OCI-LY1 (cell line): ENCODE measurements at regions not wholly inside any gene's neighbourhood (a gene's known extent, or its start where the extent isn't known, plus 50 kb on each side); places are given as distances from the start of the nearest gene placed in this dataset.

Experiments
- EZH2 ChIP-seq: fragments of 200-600 bp; sonication (generic), shearing (Covaris generic); IDR thresholded peaks from 2 replicates; pipeline ENCODE4 v1.8.0; 2017; ENCODE audit warnings: borderline replicate concordance, mixed run types, mild to moderate bottlenecking, antibody characterized with exemption, low read length, moderate library complexity, mixed read lengths
- TF ChIP-seq, protein P1 (sequence below): fragments of 200-600 bp; sonication (generic), shearing (Covaris generic); IDR thresholded peaks from 2 replicates; pipeline ENCODE4 v1.5.1; 2017; ENCODE audit warnings: mild to moderate bottlenecking, antibody characterized with exemption, low read length, moderate library complexity, mixed read lengths

DNA sequence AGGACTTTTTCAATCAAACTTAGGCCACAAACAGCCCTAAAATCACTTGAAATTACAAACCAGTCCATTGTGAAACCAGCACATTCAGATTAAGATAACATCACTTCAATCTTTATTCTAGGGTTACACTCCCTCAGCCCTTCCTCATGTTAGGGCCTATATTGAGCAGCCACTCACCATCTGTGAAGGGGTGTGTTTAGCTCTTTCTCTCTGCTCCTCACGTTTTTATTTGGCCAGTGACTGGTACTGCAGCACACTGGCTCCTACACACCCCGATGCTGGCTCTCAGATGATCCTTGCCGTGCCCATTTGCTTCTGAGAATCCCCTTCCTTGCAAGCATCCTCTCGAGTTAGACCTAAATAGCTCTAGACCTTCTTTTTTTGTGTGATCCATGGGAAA lies 604.5 kb downstream of the INHBA start:
- TF ChIP-seq, protein P1, sequence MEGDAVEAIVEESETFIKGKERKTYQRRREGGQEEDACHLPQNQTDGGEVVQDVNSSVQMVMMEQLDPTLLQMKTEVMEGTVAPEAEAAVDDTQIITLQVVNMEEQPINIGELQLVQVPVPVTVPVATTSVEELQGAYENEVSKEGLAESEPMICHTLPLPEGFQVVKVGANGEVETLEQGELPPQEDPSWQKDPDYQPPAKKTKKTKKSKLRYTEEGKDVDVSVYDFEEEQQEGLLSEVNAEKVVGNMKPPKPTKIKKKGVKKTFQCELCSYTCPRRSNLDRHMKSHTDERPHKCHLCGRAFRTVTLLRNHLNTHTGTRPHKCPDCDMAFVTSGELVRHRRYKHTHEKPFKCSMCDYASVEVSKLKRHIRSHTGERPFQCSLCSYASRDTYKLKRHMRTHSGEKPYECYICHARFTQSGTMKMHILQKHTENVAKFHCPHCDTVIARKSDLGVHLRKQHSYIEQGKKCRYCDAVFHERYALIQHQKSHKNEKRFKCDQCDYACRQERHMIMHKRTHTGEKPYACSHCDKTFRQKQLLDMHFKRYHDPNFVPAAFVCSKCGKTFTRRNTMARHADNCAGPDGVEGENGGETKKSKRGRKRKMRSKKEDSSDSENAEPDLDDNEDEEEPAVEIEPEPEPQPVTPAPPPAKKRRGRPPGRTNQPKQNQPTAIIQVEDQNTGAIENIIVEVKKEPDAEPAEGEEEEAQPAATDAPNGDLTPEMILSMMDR: no peak
- no peak for TF ChIP-seq EZH2
